HCT116 (cell line): ENCODE measurements at regions not wholly inside any gene's neighbourhood (a gene's known extent, or its start where the extent isn't known, plus 50 kb on each side); places are given as distances from the start of the nearest gene placed in this dataset.

Source experiments
- ATAC-seq: fragments of 200-7000 bp; cut with Tn5 transposase; 2 replicates; pipeline ENCODE4 v1.9.1; 2020; ENCODE audit warnings: mild to moderate bottlenecking, moderate library complexity
- BruUV-seq: library from RNA; stranded (reverse); fragments of 400-500 nt; replicated peaks from 2 replicates; lab custom pipeline; 2021; lab: Mats Ljungman, UMichigan
- CTCF ChIA-PET: fragments of 300-600 bp; sonication (Branson Sonifier 250); formaldehyde crosslinking; loops from one replicate; lab custom pipeline; 2021; ENCODE audit warnings: antibody characterized with exemption; lab: Charles Lee
- POLR2A ChIA-PET: fragments of 300-600, 350-600 bp; sonication (Branson Sonifier 250); formaldehyde crosslinking; loops from one replicate; lab custom pipeline; 2021; ENCODE audit warnings: antibody characterized with exemption; lab: Charles Lee
- RAD21 ChIA-PET, 2 experiments: fragments of 300-600 bp; sonication (Branson Sonifier 250); formaldehyde crosslinking; loops; one replicate each; lab custom pipeline; 2023; ENCODE audit warnings: low total read pairs in 2 of 2; ENCODE audit not compliant: uncharacterized antibody in 2 of 2, unreplicated experiment in 2 of 2, low non-redundant PET in 1 of 2; lab: Charles Lee
- DNase-seq: peaks from one replicate; pipeline ENCODE4 v3.0.0-alpha.2; 2010; ENCODE audit warnings: low read depth, low spot score
- H2AFZ ChIP-seq: fragments of 200-600 bp; shearing (Covaris generic), sonication (generic); 2 replicates; pipeline ENCODE4 v1.6.1; 2017; ENCODE audit warnings: low read depth, mixed run types, mixed read lengths, antibody characterized with exemption, low read length; ENCODE audit not compliant: poor library complexity, severe bottlenecking
- H3K27ac ChIP-seq: 2 replicates; pipeline ENCODE4 v1.5.1; 2012; ENCODE audit warnings: low read depth, low read length
- H3K27me3 ChIP-seq: fragments of 200-600 bp; sonication (generic); 2 replicates; pipeline ENCODE4 v1.6.1; 2016; ENCODE audit warnings: mixed run types, low read length, mixed read lengths; ENCODE audit not compliant: insufficient read depth
- H3K36me3 ChIP-seq, 2 experiments: fragments of 200-500 bp in 1 of 2; fragments of 200-600 bp in 1 of 2; sonication (Bioruptor generic) in 1 of 2; sonication (generic) in 1 of 2; 2 replicates each; pipeline versions ENCODE4 v1.5.1 to v1.6.1; 2014 to 2016; ENCODE audit warnings: low read length in 2 of 2, inconsistent platforms in 1 of 2, mixed read lengths in 1 of 2, mixed run types in 1 of 2; ENCODE audit not compliant: insufficient read depth in 2 of 2, control insufficient read depth in 1 of 2
- H3K4me1 ChIP-seq, 2 experiments: fragments of 200-600 bp in 1 of 2; sonication (generic) in 1 of 2; 2 replicates each; pipeline versions ENCODE4 v1.5.1 to v1.6.1; 2012 to 2017; ENCODE audit warnings: low read length in 2 of 2, inconsistent platforms in 1 of 2, mild to moderate bottlenecking in 1 of 2, mixed read lengths in 1 of 2, mixed run types in 1 of 2, moderate library complexity in 1 of 2; ENCODE audit not compliant: insufficient read depth in 2 of 2, control insufficient read depth in 1 of 2
- H3K4me2 ChIP-seq: fragments of 200-600 bp; sonication (generic); 2 replicates; pipeline ENCODE4 v1.6.1; 2017; ENCODE audit warnings: mixed run types, low read length, mixed read lengths
- H3K4me3 ChIP-seq, 2 experiments: fragments of 200-600 bp in 1 of 2; sonication (generic) in 1 of 2; replicated peaks in 1 of 2; 2 replicates each; pipeline ENCODE4 v1.5.1; 2011 to 2016; ENCODE audit warnings: low read length in 2 of 2, control low read depth in 1 of 2, low read depth in 1 of 2, mild to moderate bottlenecking in 1 of 2, mixed read lengths in 1 of 2, mixed run types in 1 of 2
- H3K79me2 ChIP-seq: fragments of 200-600 bp; sonication (generic); 2 replicates; pipeline ENCODE4 v1.6.1; 2017; ENCODE audit warnings: mild to moderate bottlenecking, mixed run types, low read length, moderate library complexity, mixed read lengths; ENCODE audit not compliant: insufficient read depth
- H3K9ac ChIP-seq: fragments of 200-600 bp; sonication (generic); 2 replicates; pipeline ENCODE4 v1.6.1; 2016; ENCODE audit warnings: low read length, mixed read lengths
- H3K9me2 ChIP-seq: fragments of 200-600 bp; sonication (generic), shearing (Covaris generic); 2 replicates; pipeline ENCODE4 v1.6.1; 2017; ENCODE audit warnings: mixed run types, mild to moderate bottlenecking, moderate library complexity; ENCODE audit not compliant: insufficient read depth
- H3K9me3 ChIP-seq, 2 experiments: fragments of 200-500 bp in 1 of 2; fragments of 200-600 bp in 1 of 2; sonication (Bioruptor generic) in 1 of 2; sonication (generic) in 1 of 2; 2 replicates each; pipeline ENCODE4 v1.6.1; 2014 to 2017; ENCODE audit warnings: low read length in 2 of 2, mixed read lengths in 2 of 2, inconsistent platforms in 1 of 2, low read depth in 1 of 2, mild to moderate bottlenecking in 1 of 2, mixed run types in 1 of 2, moderate library complexity in 1 of 2; ENCODE audit not compliant: control insufficient read depth in 1 of 2, insufficient read depth in 1 of 2
- H4K20me1 ChIP-seq: fragments of 200-600 bp; sonication (generic), shearing (Covaris generic); 2 replicates; pipeline ENCODE4 v1.6.1; 2017; ENCODE audit warnings: mixed run types, mild to moderate bottlenecking, moderate library complexity; ENCODE audit not compliant: insufficient read depth
- ATF3 ChIP-seq: IDR thresholded peaks from 2 replicates; pipeline ENCODE4 v1.6.1; 2012
- CBX3 ChIP-seq: IDR thresholded peaks from 2 replicates; pipeline ENCODE4 v1.6.1; 2012; ENCODE audit warnings: low read depth
- CEBPB ChIP-seq: IDR thresholded peaks from 2 replicates; pipeline ENCODE4 v1.6.1; 2012; ENCODE audit warnings: low read depth
- CTCF ChIP-seq, 3 experiments: fragments of 200-600 bp in 1 of 3; sonication (generic) in 1 of 3; IDR thresholded peaks in 2 of 3; conservative IDR thresholded peaks in 1 of 3; 2 replicates each; pipeline ENCODE4 v1.5.1; 2012 to 2017; ENCODE audit warnings: low read depth in 2 of 3, low read length in 2 of 3, antibody characterized with exemption in 1 of 3, borderline replicate concordance in 1 of 3, control low read depth in 1 of 3, mild to moderate bottlenecking in 1 of 3, mixed read lengths in 1 of 3, mixed run types in 1 of 3, moderate library complexity in 1 of 3; ENCODE audit not compliant: insufficient read depth in 1 of 3
- EZH2 ChIP-seq: fragments of 200-600 bp; sonication (generic); IDR thresholded peaks from 2 replicates; pipeline ENCODE4 v1.6.1; 2017; ENCODE audit warnings: antibody characterized with exemption, mixed run types
- EZH2phosphoT487 ChIP-seq: fragments of 200-600 bp; IDR thresholded peaks from 2 replicates; pipeline ENCODE4 v1.6.1; 2018; ENCODE audit warnings: antibody characterized with exemption, borderline replicate concordance
- FOSL1 ChIP-seq: IDR thresholded peaks from 2 replicates; pipeline ENCODE4 v1.6.1; 2012; ENCODE audit warnings: low read depth
- JUND ChIP-seq: IDR thresholded peaks from 2 replicates; pipeline ENCODE4 v1.6.1; 2012
- MAX ChIP-seq: IDR thresholded peaks from 2 replicates; pipeline ENCODE4 v1.6.1; 2012
- POLR2A ChIP-seq: IDR thresholded peaks from 2 replicates; pipeline ENCODE4 v1.7.0; 2011; ENCODE audit warnings: borderline replicate concordance; ENCODE audit not compliant: insufficient read depth, insufficient read length; ENCODE audit errors: extremely low read depth
- POLR2AphosphoS5 ChIP-seq: IDR thresholded peaks from 2 replicates; pipeline ENCODE4 v1.6.1; 2011; ENCODE audit warnings: mild to moderate bottlenecking, low read depth, low read length, moderate library complexity
- RAD21 ChIP-seq: IDR thresholded peaks from 2 replicates; pipeline ENCODE4 v1.6.1; 2012; ENCODE audit warnings: low read depth, mild to moderate bottlenecking
- SIN3A ChIP-seq: IDR thresholded peaks from 2 replicates; pipeline ENCODE4 v1.6.1; 2012; ENCODE audit warnings: low read depth
- SP1 ChIP-seq: IDR thresholded peaks from 2 replicates; pipeline ENCODE4 v1.6.1; 2012; ENCODE audit warnings: low read depth
- YY1 ChIP-seq: IDR thresholded peaks from 2 replicates; pipeline ENCODE4 v1.6.1; 2011; ENCODE audit warnings: low read length, low read depth, moderate library complexity, mild to moderate bottlenecking; ENCODE audit not compliant: insufficient replicate concordance; ENCODE audit errors: extremely low read depth
- ZBTB33 ChIP-seq: IDR thresholded peaks from 2 replicates; pipeline ENCODE4 v1.6.1; 2011; ENCODE audit warnings: mild to moderate bottlenecking, low read length, moderate library complexity; ENCODE audit not compliant: insufficient replicate concordance; ENCODE audit errors: extremely low read depth
- ZNF274 ChIP-seq: fragments of 200-500 bp; sonication (Bioruptor generic); IDR thresholded peaks from 2 replicates; pipeline ENCODE4 v1.6.1; 2014; ENCODE audit warnings: mild to moderate bottlenecking, low read depth, low read length, inconsistent platforms
- intact Hi-C: fragments of 100-400 bp; cut with micrococcal nuclease; formaldehyde crosslinking; loops from 2 replicates; pipeline ENCODE4 v1.10.0; 2022

- Histone ChIP-seq H3K27me3 (0 out of 2 replicates have a peak, but pooled peaks cover 5% of the 10 kb centered on the region), H3K9me3 (no peaks in the 10 kb centered on the region), H2AFZ (no peak overlapping the region), H3K4me2 (no peak overlapping the region), H3K27ac (no peak overlapping the region), H3K4me1 (no peaks in the 10 kb centered on the region), H3K79me2 (no peaks in the 10 kb centered on the region), H3K9ac (no peak overlapping the region), H3K9me2 (no peaks in the 10 kb centered on the region), H4K20me1 (no peaks in the 10 kb centered on the region), H3K36me3 (no peaks in the 10 kb centered on the region), H3K4me3 (no peak overlapping the region)
- ATAC-seq (no peak), DNase-seq (no peak)
- ChIA-PET RAD21 (no interaction called here), POLR2A (no interaction called here), CTCF (no interaction called here)
- TF ChIP-seq EZH2phosphoT487 (no peak), YY1 (no peak), ZBTB33 (no peak), EZH2 (no peak), ATF3 (no peak), ZNF274 (no peak), JUND (no peak), RAD21 (no peak), POLR2A (no peak), POLR2AphosphoS5 (no peak)
- intact Hi-C loops: no loop called here
- BruUV-seq: no TSS peak
Observed at GRCh38 chr2:208645226-208645625, 238.6 kb downstream of the PTH2R start.

- 0 out of 2 replicates have a peak, but pooled peaks cover 5% of the 10 kb centered on the region for H3K27me3 ChIP-seq
- H3K79me2 ChIP-seq: no peaks in the 10 kb centered on the region
- H3K4me2 ChIP-seq: no peak overlapping the region
- H3K27ac ChIP-seq: no peak overlapping the region
- DNase-seq (no peak), ATAC-seq (no peak)
- RAD21 ChIA-PET: no interaction called here
- no peaks in the 10 kb centered on the region for H3K9me3 ChIP-seq
- H4K20me1 ChIP-seq: no peaks in the 10 kb centered on the region
- H3K9ac ChIP-seq: no peak overlapping the region
- H3K9me2 ChIP-seq: no peaks in the 10 kb centered on the region
- intact Hi-C loops: no loop called here
- H3K4me1 ChIP-seq: no peaks in the 10 kb centered on the region
- no peaks in the 10 kb centered on the region for H3K36me3 ChIP-seq
- no TSS peak for BruUV-seq
- no peak overlapping the region for H2AFZ ChIP-seq
- H3K4me3 ChIP-seq: no peak overlapping the region
- POLR2A ChIA-PET: no interaction called here
- CTCF ChIA-PET: no interaction called here
- no peak for TF ChIP-seq POLR2AphosphoS5
- no peak for TF ChIP-seq CBX3
- TF ChIP-seq MAX: no peak
- no peak for TF ChIP-seq FOSL1
- no peak for TF ChIP-seq SIN3A
- no peak for TF ChIP-seq CTCF (IDR thresholded peaks at IDR 0.05 in 2 of 3, conservative IDR thresholded peaks at IDR 0.05 in 1 of 3; ENCODE audit: borderline replicate concordance in 1 of 3, insufficient read depth in 1 of 3, low read depth in 2 of 3, low read length in 2 of 3)
- no peak for TF ChIP-seq ZBTB33
- TF ChIP-seq SP1: no peak
- TF ChIP-seq CEBPB: no peak
Observed at GRCh38 chr2:208648368-208648767, 241.8 kb downstream of the PTH2R start.
